AG10803 (cell line): ENCODE measurements at regions not wholly inside any gene's neighbourhood (a gene's known extent, or its start where the extent isn't known, plus 50 kb on each side); places are given as distances from the start of the nearest gene placed in this dataset.

ENCODE experiments used
- DNase-seq: peaks from one replicate; pipeline ENCODE4 v3.0.0; 2010; ENCODE audit warnings: low read depth
- H3K4me3 ChIP-seq: 2 replicates; pipeline ENCODE4 v1.5.1; 2011; ENCODE audit warnings: mild to moderate bottlenecking, low read length, control low read depth
- TF ChIP-seq, protein P1 (sequence below): conservative IDR thresholded peaks from 2 replicates; pipeline ENCODE4 v1.5.1; 2011; ENCODE audit warnings: mild to moderate bottlenecking, low read length, control low read depth, inconsistent platforms

GRCh38 chr14:89641495-89642175 is 224.6 kb upstream of the FOXN3 start:
- no peak for DNase-seq
- H3K4me3 ChIP-seq: no peak overlapping the region
- TF ChIP-seq, protein P1, sequence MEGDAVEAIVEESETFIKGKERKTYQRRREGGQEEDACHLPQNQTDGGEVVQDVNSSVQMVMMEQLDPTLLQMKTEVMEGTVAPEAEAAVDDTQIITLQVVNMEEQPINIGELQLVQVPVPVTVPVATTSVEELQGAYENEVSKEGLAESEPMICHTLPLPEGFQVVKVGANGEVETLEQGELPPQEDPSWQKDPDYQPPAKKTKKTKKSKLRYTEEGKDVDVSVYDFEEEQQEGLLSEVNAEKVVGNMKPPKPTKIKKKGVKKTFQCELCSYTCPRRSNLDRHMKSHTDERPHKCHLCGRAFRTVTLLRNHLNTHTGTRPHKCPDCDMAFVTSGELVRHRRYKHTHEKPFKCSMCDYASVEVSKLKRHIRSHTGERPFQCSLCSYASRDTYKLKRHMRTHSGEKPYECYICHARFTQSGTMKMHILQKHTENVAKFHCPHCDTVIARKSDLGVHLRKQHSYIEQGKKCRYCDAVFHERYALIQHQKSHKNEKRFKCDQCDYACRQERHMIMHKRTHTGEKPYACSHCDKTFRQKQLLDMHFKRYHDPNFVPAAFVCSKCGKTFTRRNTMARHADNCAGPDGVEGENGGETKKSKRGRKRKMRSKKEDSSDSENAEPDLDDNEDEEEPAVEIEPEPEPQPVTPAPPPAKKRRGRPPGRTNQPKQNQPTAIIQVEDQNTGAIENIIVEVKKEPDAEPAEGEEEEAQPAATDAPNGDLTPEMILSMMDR: no peak

GRCh38 chr14:89640141-89640540 is 223.1 kb upstream of the FOXN3 start:
- H3K4me3 ChIP-seq: no peak overlapping the region
- DNase-seq: no peak
- TF ChIP-seq, protein P1: no peak

GRCh38 chr14:89639687-89640086 is 222.7 kb upstream of the FOXN3 start:
- TF ChIP-seq, protein P1: no peak
- no peak overlapping the region for H3K4me3 ChIP-seq
- DNase-seq: no peak

- TF ChIP-seq, protein P1: no peak
- H3K4me3 ChIP-seq: no peak overlapping the region
- DNase-seq: no peak
Observed at GRCh38 chr14:89638891-89639290, 221.9 kb upstream of the FOXN3 start.

DNA sequence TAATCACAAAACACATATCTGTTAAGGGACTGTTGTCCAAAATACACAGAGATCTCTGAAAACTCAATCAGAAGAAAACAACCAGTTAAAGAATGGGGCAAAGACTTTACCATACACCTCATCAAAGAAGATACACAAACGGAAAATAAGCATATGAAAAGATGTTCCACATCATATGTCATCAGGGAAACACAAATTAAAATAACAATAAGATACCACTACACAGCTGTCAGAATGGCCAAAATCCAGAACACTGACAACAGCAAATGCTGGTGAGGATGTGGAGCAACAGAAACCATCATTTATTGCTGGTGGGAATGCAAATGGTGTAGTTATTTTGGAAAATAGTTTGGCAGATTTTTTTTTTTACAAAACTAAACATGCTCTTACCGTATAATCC is 220.5 kb upstream of the FOXN3 start:
- DNase-seq: no peak
- TF ChIP-seq, protein P1: no peak
- H3K4me3 ChIP-seq: no peak overlapping the region

DNA sequence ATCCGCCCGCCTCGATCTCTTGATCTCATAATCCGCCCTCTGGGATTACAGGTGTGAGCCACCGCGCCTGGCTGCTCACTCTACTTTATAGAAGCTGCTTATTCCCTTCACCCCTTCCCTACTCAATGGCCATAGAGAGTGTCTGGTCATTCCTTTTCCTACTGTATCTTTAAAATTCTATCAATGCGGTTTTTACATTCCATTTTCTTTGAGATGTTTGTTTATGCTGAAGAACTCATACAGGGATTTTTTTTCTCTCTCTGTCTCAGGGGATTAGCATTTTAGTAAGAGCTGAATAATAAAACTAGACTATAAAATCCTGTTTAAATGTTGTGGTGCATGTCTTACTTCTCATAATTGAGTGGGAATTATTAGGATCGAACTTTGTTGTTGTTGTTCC is 218.6 kb upstream of the FOXN3 start:
- TF ChIP-seq, protein P1: no peak
- H3K4me3 ChIP-seq: no peak overlapping the region
- no peak for DNase-seq

DNA sequence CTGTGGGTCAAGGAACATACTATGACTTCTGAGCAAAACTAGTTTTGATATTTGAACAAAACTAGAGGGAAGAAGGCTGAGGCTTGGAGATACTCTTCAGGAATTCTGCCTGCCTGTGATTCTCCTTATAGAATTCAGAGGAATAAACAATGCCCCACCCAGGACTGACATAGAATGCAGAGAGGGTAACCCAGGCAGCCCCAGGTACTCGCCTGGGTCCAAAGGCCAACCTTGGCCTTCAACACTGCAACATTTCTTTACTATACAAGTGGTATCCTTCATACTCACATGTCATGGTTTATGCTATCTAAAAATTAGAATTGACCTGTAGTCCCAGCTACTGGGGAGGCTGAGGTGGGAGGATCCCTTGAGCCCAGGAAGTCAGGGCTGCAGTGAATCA is 217.0 kb upstream of the FOXN3 start:
- TF ChIP-seq, protein P1: no peak
- H3K4me3 ChIP-seq: no peak overlapping the region
- no peak for DNase-seq
